Kidney (tissue), 13 donors: ENCODE measurements at regions not wholly inside any gene's neighbourhood (a gene's known extent, or its start where the extent isn't known, plus 50 kb on each side); places are given as distances from the start of the nearest gene placed in this dataset.

Experiments used
- DNase-seq, 5 donors: peaks; one replicate each; pipeline ENCODE4 v3.0.0-alpha.2; 2013 to 2020
- FAIRE-seq: peaks from 2 replicates; lab custom pipeline; 2012; peaks lifted over from hg19 to GRCh38; lab: Jason Lieb, UNC
- H3K27ac ChIP-seq, 2 donors: one replicate each; pipeline ENCODE4 v1.7.0; 2013; ENCODE audit warnings: low read depth in 2 of 2, low read length in 2 of 2, inconsistent platforms in 1 of 2
- H3K27me3 ChIP-seq: one replicate; pipeline ENCODE4 v1.7.1; 2013; ENCODE audit warnings: low read length, inconsistent platforms; ENCODE audit not compliant: control insufficient read depth, insufficient read depth
- H3K36me3 ChIP-seq, 3 donors: one replicate each; pipeline versions ENCODE4 v1.7.0 to v1.7.1; 2013; ENCODE audit warnings: low read length in 3 of 3, control low read depth in 1 of 3, inconsistent platforms in 1 of 3; ENCODE audit not compliant: insufficient read depth in 3 of 3, control insufficient read depth in 2 of 3
- H3K4me1 ChIP-seq, 3 donors: one replicate each; pipeline versions ENCODE4 v1.7.0 to v1.7.1; 2013; ENCODE audit warnings: low read length in 3 of 3, inconsistent platforms in 1 of 3, low read depth in 1 of 3; ENCODE audit not compliant: control insufficient read depth in 2 of 3, insufficient read depth in 2 of 3
- H3K4me3 ChIP-seq, 3 donors: one replicate each; pipeline versions ENCODE4 v1.7.0 to v1.8.1; 2013; ENCODE audit warnings: low read length in 3 of 3, control low read depth in 1 of 3, inconsistent platforms in 1 of 3
- H3K9ac ChIP-seq, 3 donors: one replicate each; pipeline versions ENCODE4 v1.7.0 to v1.7.1; 2013; ENCODE audit warnings: low read length in 3 of 3, control low read depth in 1 of 3, inconsistent platforms in 1 of 3
- H3K9me3 ChIP-seq, 3 donors: one replicate each; pipeline versions ENCODE4 v1.7.0 to v1.7.1; 2013; ENCODE audit warnings: low read length in 3 of 3, control low read depth in 1 of 3, inconsistent platforms in 1 of 3; ENCODE audit not compliant: control insufficient read depth in 2 of 3, insufficient read depth in 1 of 3
- CTCF ChIP-seq: IDR thresholded peaks from 3 replicates; pipeline ENCODE4 v1.5.1; 2012; ENCODE audit warnings: mild to moderate bottlenecking, moderate library complexity, borderline replicate concordance; ENCODE audit not compliant: insufficient read depth; ENCODE audit errors: extremely low read depth
- intact Hi-C: fragments of 100-400 bp; cut with DNase I; formaldehyde crosslinking; loops from one replicate; pipeline ENCODE4 v1.11.1; 2022
- donor health status: control.
- donor health status: control.
- donor health status: control.
- donor health status: control.
- donor health status: control.
- donor health status: DM: yes; HTN: yes; CAD: no.
- donor health status: Normal renal cell carcinoma (clear cell type).

GRCh38 chr1:58869638-58870297, 85.9 kb upstream of the JUN start:
- H3K9me3 ChIP-seq = no peaks in the 10 kb centered on the region
- no peak overlapping the region for H3K4me3 ChIP-seq
- FAIRE-seq = no peak
- H3K4me1 ChIP-seq = peaks cover 0 to 6% (median 2%) of the 10 kb centered on the region in 3 donors
- H3K27me3 ChIP-seq = no peaks in the 10 kb centered on the region
- TF ChIP-seq CTCF = no peak
- intact Hi-C loops = no loop called here
- DNase-seq = no peak
- H3K9ac ChIP-seq = no peak overlapping the region
- no peaks in the 10 kb centered on the region for H3K36me3 ChIP-seq
- no peak overlapping the region for H3K27ac ChIP-seq

- peak; percentile 77 to 86 (median 82) for DNase-seq
- no peaks in the 10 kb centered on the region for H3K27me3 ChIP-seq
- H3K36me3 ChIP-seq = no peaks in the 10 kb centered on the region
- no peak for TF ChIP-seq CTCF
- intact Hi-C loops = no loop called here
- no peak overlapping the region for H3K4me3 ChIP-seq
- no peak for FAIRE-seq
- no peaks in the 10 kb centered on the region for H3K9me3 ChIP-seq
- H3K9ac ChIP-seq = no peak overlapping the region
- no peak overlapping the region for H3K27ac ChIP-seq
- peaks cover 0 to 6% (median 2%) of the 10 kb centered on the region in 3 donors for H3K4me1 ChIP-seq
Observed at GRCh38 chr1:58870298-58870676, 86.4 kb upstream of the JUN start.

GRCh38 chr1:58874342-58874741, 90.5 kb upstream of the JUN start:
- H3K36me3 ChIP-seq = no peaks in the 10 kb centered on the region
- intact Hi-C loops = no loop called here
- no peak overlapping the region for H3K9ac ChIP-seq
- no peaks in the 10 kb centered on the region for H3K27me3 ChIP-seq
- H3K27ac ChIP-seq = no peak overlapping the region
- TF ChIP-seq CTCF = no peak
- peaks cover 0 to 6% (median 2%) of the 10 kb centered on the region in 3 donors for H3K4me1 ChIP-seq
- FAIRE-seq = no peak
- no peak for DNase-seq
- H3K4me3 ChIP-seq = no peak overlapping the region
- H3K9me3 ChIP-seq = no peaks in the 10 kb centered on the region
